OCI-LY3 (cell line): ENCODE measurements at regions not wholly inside any gene's neighbourhood (a gene's known extent, or its start where the extent isn't known, plus 50 kb on each side); places are given as distances from the start of the nearest gene placed in this dataset.

Experiments used
- H2AFZ ChIP-seq: fragments of 200-600, 300-600 bp; shearing (Covaris generic); 2 replicates; pipeline ENCODE4 v1.6.0; 2014; ENCODE audit warnings: antibody characterized with exemption, low read depth, low read length
- H3K27ac ChIP-seq: fragments of 200-600, 300-600 bp; sonication (generic); 2 replicates; pipeline ENCODE4 v1.5.1; 2014; ENCODE audit warnings: mild to moderate bottlenecking, low read length, moderate library complexity, mixed read lengths
- H3K27me3 ChIP-seq: fragments of 200-600, 300-600 bp; sonication (generic); 2 replicates; pipeline ENCODE4 v1.6.1; 2014; ENCODE audit warnings: low read depth, low read length, mixed read lengths
- H3K36me3 ChIP-seq: fragments of 200-600, 300-600 bp; sonication (generic); replicated peaks from 2 replicates; pipeline ENCODE3; 2014; ENCODE audit warnings: low read depth, low read length, mixed read lengths
- H3K4me1 ChIP-seq: fragments of 300-600, 200-600 bp; sonication (generic); 2 replicates; pipeline ENCODE4 v1.6.1; 2014; ENCODE audit warnings: low read length, mixed read lengths
- H3K4me2 ChIP-seq: fragments of 200-600, 300-600 bp; sonication (generic); 2 replicates; pipeline ENCODE4 v1.6.1; 2014; ENCODE audit warnings: low read length, mixed read lengths
- H3K4me3 ChIP-seq: fragments of 300-600, 200-600 bp; sonication (generic); 2 replicates; pipeline ENCODE4 v1.5.1; 2014; ENCODE audit warnings: antibody characterized with exemption, mild to moderate bottlenecking, low read length, moderate library complexity
- H3K79me2 ChIP-seq: fragments of 300-600, 200-600 bp; shearing (Covaris generic); 2 replicates; pipeline ENCODE4 v1.6.1; 2014; ENCODE audit warnings: mild to moderate bottlenecking, low read length, mixed read lengths
- H3K9ac ChIP-seq: fragments of 300-600, 200-600 bp; shearing (Covaris generic); 2 replicates; pipeline ENCODE4 v1.6.0; 2014; ENCODE audit warnings: mild to moderate bottlenecking, low read length, moderate library complexity
- H3K9me3 ChIP-seq: fragments of 200-600, 300-600 bp; shearing (Covaris generic); 2 replicates; pipeline ENCODE4 v1.6.1; 2014; ENCODE audit warnings: low read length, mixed read lengths; ENCODE audit not compliant: insufficient read depth
- H4K20me1 ChIP-seq: fragments of 200-600, 300-600 bp; sonication (generic); 2 replicates; pipeline ENCODE4 v1.6.1; 2016; ENCODE audit warnings: low read length, mixed read lengths; ENCODE audit not compliant: insufficient read depth
- EZH2phosphoT487 ChIP-seq: fragments of 200-600 bp; shearing (Covaris generic); IDR thresholded peaks from 2 replicates; pipeline ENCODE4 v1.6.1; 2018; ENCODE audit warnings: antibody characterized with exemption, mixed run types, low read depth
- TF ChIP-seq, protein P1 (sequence below): fragments of 200-600, 300-600 bp; sonication (generic); IDR thresholded peaks from 2 replicates; pipeline ENCODE4 v1.5.1; 2014; ENCODE audit warnings: antibody characterized with exemption, low read length, low read depth

- no peak overlapping the region for H3K4me3 ChIP-seq
- no peak overlapping the region for H3K4me2 ChIP-seq
- peaks cover 4% of the 10 kb centered on the region; the same call in 1 of the 2 replicates for H3K4me1 ChIP-seq
- H3K79me2 ChIP-seq: no peaks in the 10 kb centered on the region
- H3K27ac ChIP-seq: no peak overlapping the region
- H4K20me1 ChIP-seq: no peaks in the 10 kb centered on the region
- no peak overlapping the region for H3K9ac ChIP-seq
- no peak overlapping the region for H2AFZ ChIP-seq
- H3K27me3 ChIP-seq: no peaks in the 10 kb centered on the region
- H3K36me3 ChIP-seq: no peaks in the 10 kb centered on the region
- no peaks in the 10 kb centered on the region for H3K9me3 ChIP-seq
- TF ChIP-seq, protein P1, sequence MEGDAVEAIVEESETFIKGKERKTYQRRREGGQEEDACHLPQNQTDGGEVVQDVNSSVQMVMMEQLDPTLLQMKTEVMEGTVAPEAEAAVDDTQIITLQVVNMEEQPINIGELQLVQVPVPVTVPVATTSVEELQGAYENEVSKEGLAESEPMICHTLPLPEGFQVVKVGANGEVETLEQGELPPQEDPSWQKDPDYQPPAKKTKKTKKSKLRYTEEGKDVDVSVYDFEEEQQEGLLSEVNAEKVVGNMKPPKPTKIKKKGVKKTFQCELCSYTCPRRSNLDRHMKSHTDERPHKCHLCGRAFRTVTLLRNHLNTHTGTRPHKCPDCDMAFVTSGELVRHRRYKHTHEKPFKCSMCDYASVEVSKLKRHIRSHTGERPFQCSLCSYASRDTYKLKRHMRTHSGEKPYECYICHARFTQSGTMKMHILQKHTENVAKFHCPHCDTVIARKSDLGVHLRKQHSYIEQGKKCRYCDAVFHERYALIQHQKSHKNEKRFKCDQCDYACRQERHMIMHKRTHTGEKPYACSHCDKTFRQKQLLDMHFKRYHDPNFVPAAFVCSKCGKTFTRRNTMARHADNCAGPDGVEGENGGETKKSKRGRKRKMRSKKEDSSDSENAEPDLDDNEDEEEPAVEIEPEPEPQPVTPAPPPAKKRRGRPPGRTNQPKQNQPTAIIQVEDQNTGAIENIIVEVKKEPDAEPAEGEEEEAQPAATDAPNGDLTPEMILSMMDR: no peak
- TF ChIP-seq EZH2phosphoT487: no peak
These were observed 113.4 kb upstream of the IRS2 start for GRCh38 chr13:109899748-109900147.

- H3K9ac ChIP-seq: no peak overlapping the region
- no peaks in the 10 kb centered on the region for H3K36me3 ChIP-seq
- no peaks in the 10 kb centered on the region for H3K27me3 ChIP-seq
- no peaks in the 10 kb centered on the region for H3K79me2 ChIP-seq
- H4K20me1 ChIP-seq: no peaks in the 10 kb centered on the region
- no peak overlapping the region for H3K4me2 ChIP-seq
- H3K4me3 ChIP-seq: no peak overlapping the region
- no peak overlapping the region for H3K27ac ChIP-seq
- no peaks in the 10 kb centered on the region for H3K9me3 ChIP-seq
- peaks cover 4% of the 10 kb centered on the region; the same call in 1 of the 2 replicates for H3K4me1 ChIP-seq
- H2AFZ ChIP-seq: no peak overlapping the region
- TF ChIP-seq, protein P1: no peak
These were observed 112.9 kb upstream of the IRS2 start for GRCh38 chr13:109899316-109899715.

DNA sequence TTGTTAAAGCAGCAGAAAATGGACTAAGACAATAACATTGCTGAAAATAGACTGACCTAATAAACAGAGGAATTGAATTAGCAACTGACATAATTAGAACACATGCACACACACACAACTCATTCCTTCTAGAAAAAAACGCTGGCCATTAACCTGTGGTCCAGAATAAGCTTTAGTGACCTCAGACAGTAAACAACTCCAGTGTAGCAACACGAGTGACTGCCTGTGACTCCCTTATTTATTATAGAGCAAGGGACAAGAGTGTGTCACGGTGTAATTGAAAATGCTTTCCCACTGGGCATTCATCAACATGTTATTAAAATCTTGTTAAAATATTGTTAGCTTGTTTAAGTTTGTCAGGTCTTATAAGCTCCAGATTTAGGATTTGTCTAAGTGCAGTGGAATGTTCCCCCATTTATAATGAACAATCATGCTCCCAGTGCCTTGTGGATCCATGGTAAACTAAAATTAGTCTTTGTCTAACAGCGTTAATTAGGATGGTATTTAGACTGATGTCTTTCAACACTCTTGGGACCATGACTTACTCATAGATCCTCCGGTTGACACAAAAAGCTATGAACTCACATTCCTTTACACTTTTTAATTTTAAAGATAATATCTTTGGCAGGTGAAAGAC is 111.7 kb upstream of the IRS2 start:
- no peaks in the 10 kb centered on the region for H4K20me1 ChIP-seq
- TF ChIP-seq, protein P1: no peak
- no peak for TF ChIP-seq EZH2phosphoT487
- no peaks in the 10 kb centered on the region for H3K27me3 ChIP-seq
- no peak overlapping the region for H3K27ac ChIP-seq
- H3K79me2 ChIP-seq: no peaks in the 10 kb centered on the region
- no peaks in the 10 kb centered on the region for H3K9me3 ChIP-seq
- H3K9ac ChIP-seq: no peak overlapping the region
- no peak overlapping the region for H3K4me3 ChIP-seq
- H3K4me2 ChIP-seq: no peak overlapping the region
- H3K36me3 ChIP-seq: no peaks in the 10 kb centered on the region
- H3K4me1 ChIP-seq: peaks cover 4% of the 10 kb centered on the region; the same call in 1 of the 2 replicates
- no peak overlapping the region for H2AFZ ChIP-seq

GRCh38 chr13:109892101-109892500 is 105.7 kb upstream of the IRS2 start:
- H3K27me3 ChIP-seq: no peaks in the 10 kb centered on the region
- H3K36me3 ChIP-seq: no peaks in the 10 kb centered on the region
- H3K4me1 ChIP-seq: no peaks in the 10 kb centered on the region
- H3K4me3 ChIP-seq: no peak overlapping the region
- no peak for TF ChIP-seq EZH2phosphoT487
- H3K9ac ChIP-seq: no peak overlapping the region
- no peak overlapping the region for H3K4me2 ChIP-seq
- H3K27ac ChIP-seq: no peak overlapping the region
- no peaks in the 10 kb centered on the region for H4K20me1 ChIP-seq
- no peaks in the 10 kb centered on the region for H3K79me2 ChIP-seq
- H2AFZ ChIP-seq: no peak overlapping the region
- no peaks in the 10 kb centered on the region for H3K9me3 ChIP-seq
